ENCODE measurements at regions not wholly inside any gene's neighbourhood (a gene's known extent, or its start where the extent isn't known, plus 50 kb on each side); places are given as distances from the start of the nearest gene placed in this dataset.

DNA sequence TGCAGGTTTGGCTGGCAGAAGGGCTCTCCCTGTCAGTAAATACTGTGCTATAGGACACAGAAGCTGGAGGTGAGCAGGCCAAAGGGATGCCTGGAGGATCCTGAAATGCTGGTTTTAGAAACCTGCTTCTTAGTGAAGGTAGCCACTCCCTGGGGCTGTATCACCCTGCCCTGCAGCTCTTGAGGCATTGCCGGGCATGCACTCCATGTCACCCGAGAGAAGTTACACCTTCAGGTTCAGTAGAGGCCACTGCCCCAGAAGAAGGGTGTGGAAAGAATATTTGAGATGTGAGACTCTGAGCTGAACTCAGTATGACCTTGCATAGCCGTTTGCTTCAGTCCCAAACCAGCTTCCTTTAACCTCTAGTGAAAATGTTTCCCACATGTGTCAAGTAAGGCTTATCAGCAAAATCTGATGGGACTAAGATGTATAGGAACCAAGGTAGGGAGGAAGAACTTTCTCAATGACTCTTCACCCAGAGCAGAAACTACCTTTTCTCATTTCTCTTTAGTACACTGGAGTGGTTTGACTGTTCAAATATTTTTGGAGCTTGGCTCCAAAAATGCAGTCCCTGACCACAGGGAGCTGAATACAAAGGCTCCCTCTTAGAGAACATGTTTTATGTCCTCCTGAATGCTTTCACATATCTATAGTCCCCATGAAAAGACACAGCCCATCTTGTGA is 164.5 kb upstream of the DYRK2 start (continued):
- TF ChIP-seq, protein P1, sequence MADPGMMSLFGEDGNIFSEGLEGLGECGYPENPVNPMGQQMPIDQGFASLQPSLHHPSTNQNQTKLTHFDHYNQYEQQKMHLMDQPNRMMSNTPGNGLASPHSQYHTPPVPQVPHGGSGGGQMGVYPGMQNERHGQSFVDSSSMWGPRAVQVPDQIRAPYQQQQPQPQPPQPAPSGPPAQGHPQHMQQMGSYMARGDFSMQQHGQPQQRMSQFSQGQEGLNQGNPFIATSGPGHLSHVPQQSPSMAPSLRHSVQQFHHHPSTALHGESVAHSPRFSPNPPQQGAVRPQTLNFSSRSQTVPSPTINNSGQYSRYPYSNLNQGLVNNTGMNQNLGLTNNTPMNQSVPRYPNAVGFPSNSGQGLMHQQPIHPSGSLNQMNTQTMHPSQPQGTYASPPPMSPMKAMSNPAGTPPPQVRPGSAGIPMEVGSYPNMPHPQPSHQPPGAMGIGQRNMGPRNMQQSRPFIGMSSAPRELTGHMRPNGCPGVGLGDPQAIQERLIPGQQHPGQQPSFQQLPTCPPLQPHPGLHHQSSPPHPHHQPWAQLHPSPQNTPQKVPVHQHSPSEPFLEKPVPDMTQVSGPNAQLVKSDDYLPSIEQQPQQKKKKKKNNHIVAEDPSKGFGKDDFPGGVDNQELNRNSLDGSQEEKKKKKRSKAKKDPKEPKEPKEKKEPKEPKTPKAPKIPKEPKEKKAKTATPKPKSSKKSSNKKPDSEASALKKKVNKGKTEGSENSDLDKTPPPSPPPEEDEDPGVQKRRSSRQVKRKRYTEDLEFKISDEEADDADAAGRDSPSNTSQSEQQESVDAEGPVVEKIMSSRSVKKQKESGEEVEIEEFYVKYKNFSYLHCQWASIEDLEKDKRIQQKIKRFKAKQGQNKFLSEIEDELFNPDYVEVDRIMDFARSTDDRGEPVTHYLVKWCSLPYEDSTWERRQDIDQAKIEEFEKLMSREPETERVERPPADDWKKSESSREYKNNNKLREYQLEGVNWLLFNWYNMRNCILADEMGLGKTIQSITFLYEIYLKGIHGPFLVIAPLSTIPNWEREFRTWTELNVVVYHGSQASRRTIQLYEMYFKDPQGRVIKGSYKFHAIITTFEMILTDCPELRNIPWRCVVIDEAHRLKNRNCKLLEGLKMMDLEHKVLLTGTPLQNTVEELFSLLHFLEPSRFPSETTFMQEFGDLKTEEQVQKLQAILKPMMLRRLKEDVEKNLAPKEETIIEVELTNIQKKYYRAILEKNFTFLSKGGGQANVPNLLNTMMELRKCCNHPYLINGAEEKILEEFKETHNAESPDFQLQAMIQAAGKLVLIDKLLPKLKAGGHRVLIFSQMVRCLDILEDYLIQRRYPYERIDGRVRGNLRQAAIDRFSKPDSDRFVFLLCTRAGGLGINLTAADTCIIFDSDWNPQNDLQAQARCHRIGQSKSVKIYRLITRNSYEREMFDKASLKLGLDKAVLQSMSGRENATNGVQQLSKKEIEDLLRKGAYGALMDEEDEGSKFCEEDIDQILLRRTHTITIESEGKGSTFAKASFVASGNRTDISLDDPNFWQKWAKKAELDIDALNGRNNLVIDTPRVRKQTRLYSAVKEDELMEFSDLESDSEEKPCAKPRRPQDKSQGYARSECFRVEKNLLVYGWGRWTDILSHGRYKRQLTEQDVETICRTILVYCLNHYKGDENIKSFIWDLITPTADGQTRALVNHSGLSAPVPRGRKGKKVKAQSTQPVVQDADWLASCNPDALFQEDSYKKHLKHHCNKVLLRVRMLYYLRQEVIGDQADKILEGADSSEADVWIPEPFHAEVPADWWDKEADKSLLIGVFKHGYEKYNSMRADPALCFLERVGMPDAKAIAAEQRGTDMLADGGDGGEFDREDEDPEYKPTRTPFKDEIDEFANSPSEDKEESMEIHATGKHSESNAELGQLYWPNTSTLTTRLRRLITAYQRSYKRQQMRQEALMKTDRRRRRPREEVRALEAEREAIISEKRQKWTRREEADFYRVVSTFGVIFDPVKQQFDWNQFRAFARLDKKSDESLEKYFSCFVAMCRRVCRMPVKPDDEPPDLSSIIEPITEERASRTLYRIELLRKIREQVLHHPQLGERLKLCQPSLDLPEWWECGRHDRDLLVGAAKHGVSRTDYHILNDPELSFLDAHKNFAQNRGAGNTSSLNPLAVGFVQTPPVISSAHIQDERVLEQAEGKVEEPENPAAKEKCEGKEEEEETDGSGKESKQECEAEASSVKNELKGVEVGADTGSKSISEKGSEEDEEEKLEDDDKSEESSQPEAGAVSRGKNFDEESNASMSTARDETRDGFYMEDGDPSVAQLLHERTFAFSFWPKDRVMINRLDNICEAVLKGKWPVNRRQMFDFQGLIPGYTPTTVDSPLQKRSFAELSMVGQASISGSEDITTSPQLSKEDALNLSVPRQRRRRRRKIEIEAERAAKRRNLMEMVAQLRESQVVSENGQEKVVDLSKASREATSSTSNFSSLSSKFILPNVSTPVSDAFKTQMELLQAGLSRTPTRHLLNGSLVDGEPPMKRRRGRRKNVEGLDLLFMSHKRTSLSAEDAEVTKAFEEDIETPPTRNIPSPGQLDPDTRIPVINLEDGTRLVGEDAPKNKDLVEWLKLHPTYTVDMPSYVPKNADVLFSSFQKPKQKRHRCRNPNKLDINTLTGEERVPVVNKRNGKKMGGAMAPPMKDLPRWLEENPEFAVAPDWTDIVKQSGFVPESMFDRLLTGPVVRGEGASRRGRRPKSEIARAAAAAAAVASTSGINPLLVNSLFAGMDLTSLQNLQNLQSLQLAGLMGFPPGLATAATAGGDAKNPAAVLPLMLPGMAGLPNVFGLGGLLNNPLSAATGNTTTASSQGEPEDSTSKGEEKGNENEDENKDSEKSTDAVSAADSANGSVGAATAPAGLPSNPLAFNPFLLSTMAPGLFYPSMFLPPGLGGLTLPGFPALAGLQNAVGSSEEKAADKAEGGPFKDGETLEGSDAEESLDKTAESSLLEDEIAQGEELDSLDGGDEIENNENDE (IDR thresholded peaks at IDR 0.05; ENCODE audit: low read depth, low read length), result no peak
- TF ChIP-seq DPF2 (IDR thresholded peaks at IDR 0.05) (no peak), DACH1 (IDR thresholded peaks at IDR 0.05; ENCODE audit: partially characterized antibody) (no peak), SMAD3 (CRISPR knock-in tag; conservative IDR thresholded peaks at IDR 0.05) (no peak), EP300 (IDR thresholded peaks at IDR 0.05; ENCODE audit: low read length) (no peak), CREB1 (IDR thresholded peaks at IDR 0.05) (no peak), CREB1 (CRISPR knock-in tag; IDR thresholded peaks at IDR 0.05) (no peak), NFATC3 (IDR thresholded peaks at IDR 0.05) (no peak)

Measured in K562 (cell line).